GM21367 (cell line): ENCODE measurements at regions not wholly inside any gene's neighbourhood (a gene's known extent, or its start where the extent isn't known, plus 50 kb on each side); places are given as distances from the start of the nearest gene placed in this dataset.

Source experiments
- ATAC-seq: cut with Tn5 transposase; IDR thresholded peaks from one replicate; pipeline ENCODE4 v1.9.1; 2021; ENCODE audit not compliant: unreplicated experiment

DNA sequence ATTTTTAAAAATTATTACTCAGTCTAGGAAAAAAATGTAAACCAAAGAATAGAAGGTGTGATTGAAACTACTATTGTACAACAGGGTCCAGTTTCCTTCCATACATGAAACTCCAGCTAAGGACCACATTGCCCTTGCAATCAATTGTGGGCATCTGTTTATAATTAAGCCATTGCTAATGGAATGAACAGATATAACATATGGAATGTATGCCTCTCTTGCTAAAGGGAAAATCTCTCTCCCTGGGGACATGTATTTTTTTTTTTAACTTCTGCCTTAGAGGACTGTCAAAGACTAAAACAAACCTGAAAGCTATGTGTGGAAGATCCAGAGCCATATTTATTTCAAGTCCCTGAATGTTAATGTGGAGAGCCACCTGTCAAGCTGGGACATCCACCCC, 336.8 kb upstream of the MANEA start:
- ATAC-seq: no peak

DNA sequence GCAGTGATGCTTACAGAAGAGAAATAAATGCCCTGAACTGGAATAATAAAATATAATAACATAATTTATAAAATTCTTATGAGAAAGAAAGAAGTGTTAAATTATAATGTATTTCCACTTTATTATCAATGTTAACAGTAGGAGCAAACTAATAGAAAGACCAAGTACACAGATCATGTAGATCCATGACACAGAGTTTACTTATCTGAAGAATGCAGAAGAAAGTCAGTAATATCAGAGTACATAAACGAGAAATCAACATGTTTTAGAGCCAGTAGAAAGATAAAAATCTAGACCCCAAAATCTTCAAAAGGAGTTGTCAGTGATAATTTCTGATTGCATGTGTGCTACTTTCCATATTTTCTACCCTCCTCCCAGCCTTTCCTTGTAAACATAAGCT, 334.8 kb upstream of the MANEA start:
- ATAC-seq: no peak

DNA sequence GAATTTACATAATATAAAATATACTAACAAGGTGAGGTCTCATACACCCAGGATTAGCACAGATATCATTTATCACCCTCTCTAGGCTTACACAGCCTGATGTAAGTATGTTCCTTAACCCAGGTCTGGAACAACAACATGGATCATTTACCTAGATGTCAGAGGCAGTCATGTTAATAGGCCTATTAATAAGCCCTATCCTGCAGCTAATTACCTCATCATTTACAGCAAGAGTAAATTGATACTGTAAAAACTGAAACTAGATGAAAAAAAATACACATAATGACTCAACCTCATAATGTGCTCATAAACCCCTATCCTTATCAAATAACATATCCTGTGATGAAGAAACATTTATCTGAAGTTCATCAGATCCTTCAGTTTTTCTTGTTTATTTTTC, 334.3 kb upstream of the MANEA start:
- no peak for ATAC-seq

DNA sequence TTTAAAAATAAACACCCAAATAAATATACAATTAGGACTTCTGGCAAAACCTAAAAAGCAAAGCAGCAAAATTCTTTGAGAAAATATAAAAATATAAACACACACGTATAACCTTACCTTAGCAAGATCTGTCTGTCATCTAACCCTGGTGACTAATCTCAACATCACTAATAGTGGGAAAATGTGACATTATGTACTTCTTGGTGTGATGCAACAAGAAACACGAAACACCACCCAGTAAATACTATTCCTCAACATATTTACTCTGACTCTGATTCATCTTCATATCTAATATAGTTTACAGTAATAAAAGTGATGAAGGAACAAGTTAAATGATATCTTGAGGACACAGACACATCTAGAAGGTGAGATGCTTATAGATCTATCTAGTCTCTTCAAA, 332.6 kb upstream of the MANEA start:
- ATAC-seq: no peak

- no peak for ATAC-seq
Observed at GRCh38 chr6:95248499-95248898, 328.8 kb upstream of the MANEA start.

GRCh38 chr6:95249175-95249574, 328.2 kb upstream of the MANEA start:
- no peak for ATAC-seq

GRCh38 chr6:95249661-95250060, 327.7 kb upstream of the MANEA start:
- no peak for ATAC-seq

GRCh38 chr6:95263840-95264239, 313.5 kb upstream of the MANEA start:
- ATAC-seq: no peak

DNA sequence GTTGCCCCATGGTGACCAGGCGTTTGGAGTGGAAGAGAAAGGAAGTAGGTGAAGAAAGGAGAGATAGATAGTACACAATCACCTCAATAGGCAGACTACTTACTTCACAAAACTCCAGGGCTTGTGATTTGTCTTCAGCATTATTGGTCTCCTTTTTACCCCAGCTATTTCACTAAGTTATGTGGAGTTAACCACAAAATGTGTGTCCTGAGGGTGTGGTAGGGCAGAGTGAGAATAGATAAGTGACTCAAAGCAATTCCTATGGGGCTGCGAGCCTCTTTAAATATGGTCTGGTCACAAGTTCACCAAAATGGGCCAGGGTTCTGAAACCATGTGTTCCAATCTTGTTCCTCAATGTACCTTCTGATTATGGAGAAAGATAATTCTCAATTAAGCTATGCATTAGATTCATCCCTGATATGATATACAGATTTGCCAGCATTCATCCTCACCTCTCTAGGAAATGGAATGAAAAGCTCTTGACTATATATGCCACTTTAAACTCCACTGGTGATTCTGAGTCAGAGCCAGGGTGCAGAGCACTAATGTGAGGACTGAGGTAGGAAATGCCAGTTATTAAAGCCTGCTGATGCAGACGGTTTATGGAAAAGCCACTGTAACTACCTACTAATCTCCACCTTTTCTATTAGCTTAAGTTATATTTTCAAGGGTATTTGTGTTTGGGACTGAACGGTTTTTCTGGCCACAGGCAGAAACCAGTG, 310.6 kb upstream of the MANEA start:
- ATAC-seq: no peak

DNA sequence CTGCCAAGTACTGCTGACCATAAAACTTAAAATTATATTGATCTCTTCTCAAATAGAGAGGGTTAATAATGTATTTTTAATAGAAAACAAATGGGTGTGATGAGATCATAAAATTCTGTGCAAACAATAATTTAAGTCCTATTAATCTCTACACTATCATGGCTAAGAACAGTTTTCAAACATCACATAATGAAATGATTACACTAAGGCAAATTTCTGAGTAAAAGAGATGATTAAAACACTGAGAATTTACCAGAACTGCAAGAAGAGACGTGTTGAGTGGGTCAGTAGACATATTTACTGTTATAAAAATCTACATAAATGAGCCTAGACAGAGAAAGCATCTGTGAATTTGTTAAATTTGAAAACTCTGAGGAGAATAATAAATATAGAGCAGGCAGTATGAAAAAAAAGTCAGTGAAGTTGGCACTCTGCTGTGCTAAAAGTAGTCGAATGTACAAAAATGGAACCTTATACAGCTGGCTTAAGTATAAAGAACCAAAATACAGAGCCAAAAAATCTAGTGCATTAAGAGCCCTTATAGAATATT, 302.6 kb upstream of the MANEA start:
- no peak for ATAC-seq

GRCh38 chr6:95279616-95280015, 297.7 kb upstream of the MANEA start:
- no peak for ATAC-seq

DNA sequence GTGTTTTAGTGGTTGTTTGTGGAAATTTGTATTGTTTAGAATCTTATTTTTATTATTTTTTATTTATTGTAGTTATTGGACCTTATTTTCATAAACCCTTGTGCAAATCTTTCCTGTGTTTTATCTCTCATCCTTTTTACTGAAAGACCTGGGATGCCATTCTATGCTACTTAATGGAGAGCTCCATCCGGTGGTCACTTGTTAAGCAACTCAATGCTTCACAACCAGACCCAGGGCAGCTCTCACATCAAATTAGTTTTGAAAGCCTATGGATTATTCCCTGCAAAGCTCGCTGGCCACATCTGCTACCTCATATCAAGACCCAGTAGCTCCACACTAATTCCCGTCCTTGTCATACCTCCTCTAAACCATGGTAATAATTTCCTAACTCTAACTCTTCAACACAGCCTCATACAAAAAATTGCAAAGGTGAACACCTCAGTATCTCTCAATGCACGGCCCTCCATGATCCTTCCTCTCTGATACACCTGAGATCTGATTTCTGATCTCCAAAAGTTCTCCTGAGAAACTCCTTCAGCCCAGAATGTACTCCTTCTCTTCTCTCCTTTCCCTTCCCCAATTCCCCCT, 296.6 kb upstream of the MANEA start:
- ATAC-seq: no peak

DNA sequence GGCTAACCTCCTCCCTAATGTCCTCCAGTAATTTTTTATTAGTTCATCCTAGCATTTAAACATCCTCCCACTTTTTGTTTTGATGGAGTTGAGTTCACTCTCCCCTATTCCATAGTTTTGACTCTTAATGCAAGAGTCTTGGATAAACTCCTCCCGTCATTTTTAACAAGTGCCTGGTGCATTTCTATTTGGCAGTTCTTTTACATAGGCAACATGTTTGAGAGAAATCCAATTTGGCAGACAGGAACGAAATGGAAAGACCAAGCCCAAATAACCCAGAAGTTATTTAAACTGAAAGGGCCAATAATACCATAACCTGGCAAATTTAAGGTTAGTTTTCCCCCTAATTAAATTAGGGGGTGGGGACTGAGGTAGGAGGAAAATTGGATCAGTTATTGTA, 291.5 kb upstream of the MANEA start:
- no peak for ATAC-seq

GRCh38 chr6:95286874-95287273, 290.5 kb upstream of the MANEA start:
- ATAC-seq: no peak

- no peak for ATAC-seq
Observed at GRCh38 chr6:95288251-95288650, 289.1 kb upstream of the MANEA start.

- no peak for ATAC-seq
Observed at GRCh38 chr6:95292011-95292410, 285.3 kb upstream of the MANEA start.

GRCh38 chr6:95293257-95293656, 284.1 kb upstream of the MANEA start:
- no peak for ATAC-seq

DNA sequence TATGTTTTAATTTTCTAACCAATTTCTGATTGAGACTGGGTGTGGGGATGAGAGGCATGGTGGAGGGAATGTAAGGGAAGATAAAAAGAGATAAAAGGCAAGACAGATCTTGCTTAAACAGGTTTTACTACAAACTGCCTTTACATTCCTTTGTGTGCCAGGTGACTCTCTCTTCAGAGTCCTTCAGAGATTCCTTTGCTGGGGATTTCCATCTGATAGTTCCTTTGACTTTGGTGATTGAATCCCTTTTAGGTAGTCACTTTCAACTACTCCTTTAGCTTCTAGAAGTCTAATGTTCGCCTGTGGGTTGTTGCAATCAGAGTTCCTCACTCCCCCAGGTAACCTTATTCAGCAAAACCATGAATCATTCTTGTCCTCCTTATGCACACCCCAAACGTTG, 283.3 kb upstream of the MANEA start:
- ATAC-seq: no peak

DNA sequence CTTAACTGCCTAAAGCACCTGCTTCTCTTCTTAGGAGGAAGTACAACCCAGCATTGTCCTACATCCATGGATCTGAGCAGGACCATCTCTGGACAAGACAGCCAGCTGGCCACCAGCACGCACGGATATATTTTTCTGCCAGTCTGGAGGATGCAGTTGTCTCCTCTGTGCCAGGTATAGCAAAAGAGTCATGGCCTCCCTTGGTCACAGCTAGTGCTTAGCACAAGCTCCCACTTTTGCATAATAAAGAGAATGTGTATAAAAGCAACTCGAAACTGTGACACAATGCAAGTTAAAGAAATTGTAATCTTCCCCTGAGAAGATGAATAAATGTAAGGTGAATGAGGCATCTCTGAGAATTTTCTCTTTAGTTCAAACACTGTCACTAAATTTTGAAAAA, 267.8 kb upstream of the MANEA start:
- ATAC-seq: no peak

DNA sequence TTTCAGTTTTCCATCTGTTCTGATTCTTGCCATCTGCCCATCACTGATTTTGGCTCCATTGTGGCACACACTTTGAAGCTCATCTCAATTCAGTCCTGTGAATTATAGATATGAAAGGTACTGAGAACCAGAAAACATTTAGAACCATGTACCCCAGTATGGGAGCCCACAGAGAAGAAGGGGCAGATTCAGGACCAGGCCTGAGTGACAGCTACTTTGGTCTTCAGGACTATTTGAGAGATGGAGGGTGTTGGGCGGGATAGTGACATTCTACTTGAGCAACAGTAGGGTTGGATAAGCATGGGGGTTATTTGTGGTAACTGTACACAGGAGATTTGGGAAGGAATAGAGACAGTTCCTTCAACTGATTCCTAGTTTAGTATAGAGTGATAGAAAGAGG, 259.2 kb upstream of the MANEA start:
- ATAC-seq: no peak

GRCh38 chr6:95321126-95321525, 256.2 kb upstream of the MANEA start:
- no peak for ATAC-seq

GRCh38 chr6:95325916-95326315, 251.4 kb upstream of the MANEA start:
- no peak for ATAC-seq

GRCh38 chr6:95328231-95328630, 249.1 kb upstream of the MANEA start:
- no peak for ATAC-seq
